Kidney (tissue), 13 donors: ENCODE measurements at regions not wholly inside any gene's neighbourhood (a gene's known extent, or its start where the extent isn't known, plus 50 kb on each side); places are given as distances from the start of the nearest gene placed in this dataset.

ENCODE experiments used
- DNase-seq, 5 donors: peaks; one replicate each; pipeline ENCODE4 v3.0.0-alpha.2; 2013 to 2020
- FAIRE-seq: peaks from 2 replicates; lab custom pipeline; 2012; peaks lifted over from hg19 to GRCh38; lab: Jason Lieb, UNC
- H3K27ac ChIP-seq, 2 donors: one replicate each; pipeline ENCODE4 v1.7.0; 2013; ENCODE audit warnings: low read depth in 2 of 2, low read length in 2 of 2, inconsistent platforms in 1 of 2
- H3K27me3 ChIP-seq: one replicate; pipeline ENCODE4 v1.7.1; 2013; ENCODE audit warnings: low read length, inconsistent platforms; ENCODE audit not compliant: control insufficient read depth, insufficient read depth
- H3K36me3 ChIP-seq, 3 donors: one replicate each; pipeline versions ENCODE4 v1.7.0 to v1.7.1; 2013; ENCODE audit warnings: low read length in 3 of 3, control low read depth in 1 of 3, inconsistent platforms in 1 of 3; ENCODE audit not compliant: insufficient read depth in 3 of 3, control insufficient read depth in 2 of 3
- H3K4me1 ChIP-seq, 3 donors: one replicate each; pipeline versions ENCODE4 v1.7.0 to v1.7.1; 2013; ENCODE audit warnings: low read length in 3 of 3, inconsistent platforms in 1 of 3, low read depth in 1 of 3; ENCODE audit not compliant: control insufficient read depth in 2 of 3, insufficient read depth in 2 of 3
- H3K4me3 ChIP-seq, 3 donors: one replicate each; pipeline versions ENCODE4 v1.7.0 to v1.8.1; 2013; ENCODE audit warnings: low read length in 3 of 3, control low read depth in 1 of 3, inconsistent platforms in 1 of 3
- H3K9ac ChIP-seq, 3 donors: one replicate each; pipeline versions ENCODE4 v1.7.0 to v1.7.1; 2013; ENCODE audit warnings: low read length in 3 of 3, control low read depth in 1 of 3, inconsistent platforms in 1 of 3
- H3K9me3 ChIP-seq, 3 donors: one replicate each; pipeline versions ENCODE4 v1.7.0 to v1.7.1; 2013; ENCODE audit warnings: low read length in 3 of 3, control low read depth in 1 of 3, inconsistent platforms in 1 of 3; ENCODE audit not compliant: control insufficient read depth in 2 of 3, insufficient read depth in 1 of 3
- CTCF ChIP-seq: IDR thresholded peaks from 3 replicates; pipeline ENCODE4 v1.5.1; 2012; ENCODE audit warnings: mild to moderate bottlenecking, moderate library complexity, borderline replicate concordance; ENCODE audit not compliant: insufficient read depth; ENCODE audit errors: extremely low read depth
- intact Hi-C: fragments of 100-400 bp; cut with DNase I; formaldehyde crosslinking; loops from one replicate; pipeline ENCODE4 v1.11.1; 2022
- donor health status: control.
- donor health status: control.
- donor health status: control.
- donor health status: control.
- donor health status: control.
- donor health status: DM: yes; HTN: yes; CAD: no.
- donor health status: Normal renal cell carcinoma (clear cell type).

DNA sequence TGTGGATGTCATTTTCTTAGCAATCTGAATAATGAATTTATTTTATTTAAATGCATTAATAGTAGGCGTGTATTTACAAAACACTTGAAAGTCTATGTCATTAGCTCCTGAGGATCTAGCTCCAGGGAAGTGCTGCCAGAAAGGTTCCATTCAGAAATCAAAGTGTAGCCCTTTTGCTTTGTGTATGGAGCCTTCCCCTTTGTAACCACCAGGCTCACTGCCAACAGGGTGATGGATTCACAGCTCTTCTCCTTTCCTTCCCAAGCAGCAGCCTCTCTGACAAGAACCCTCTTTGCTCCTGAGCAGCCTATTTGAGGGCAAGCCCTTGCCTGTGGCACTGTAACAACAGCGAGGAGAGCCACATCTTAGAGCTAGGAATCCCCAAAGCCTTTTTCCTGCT is 286.0 kb upstream of the RASGEF1B start:
- H3K27me3 ChIP-seq = no peaks in the 10 kb centered on the region
- no peak overlapping the region for H3K27ac ChIP-seq
- intact Hi-C loops = no loop called here
- no peaks in the 10 kb centered on the region for H3K4me1 ChIP-seq
- no peak for DNase-seq
- no peaks in the 10 kb centered on the region for H3K36me3 ChIP-seq
- TF ChIP-seq CTCF = no peak
- H3K9ac ChIP-seq = no peak overlapping the region
- H3K4me3 ChIP-seq = no peak overlapping the region
- no peaks in the 10 kb centered on the region for H3K9me3 ChIP-seq
- FAIRE-seq = no peak

- H3K4me1 ChIP-seq = no peaks in the 10 kb centered on the region
- no peak for FAIRE-seq
- intact Hi-C loops = no loop called here
- H3K36me3 ChIP-seq = no peaks in the 10 kb centered on the region
- no peaks in the 10 kb centered on the region for H3K27me3 ChIP-seq
- no peak for TF ChIP-seq CTCF
- H3K9ac ChIP-seq = no peak overlapping the region
- DNase-seq = no peak
- no peak overlapping the region for H3K4me3 ChIP-seq
- no peaks in the 10 kb centered on the region for H3K9me3 ChIP-seq
- no peak overlapping the region for H3K27ac ChIP-seq
Observed at GRCh38 chr4:81756973-81757372, 285.3 kb upstream of the RASGEF1B start.

DNA sequence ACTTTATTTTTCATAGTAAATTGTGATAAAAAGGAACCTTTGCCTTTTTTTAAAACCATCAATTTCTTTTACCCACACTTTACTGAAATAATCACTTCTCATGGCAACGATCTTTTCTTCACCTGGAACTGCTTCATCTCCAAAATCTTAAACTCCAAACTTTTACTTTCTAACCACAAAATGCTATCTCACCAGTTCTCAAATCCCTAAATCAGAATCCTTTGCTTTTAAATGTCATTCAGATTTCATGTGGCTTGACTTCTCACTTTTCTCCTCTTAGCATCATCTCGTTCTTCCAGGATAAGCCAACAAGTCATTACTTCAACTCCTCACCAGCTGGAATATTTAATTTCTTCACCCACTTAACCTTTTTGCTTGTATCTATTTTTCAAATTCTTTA is 284.3 kb upstream of the RASGEF1B start:
- DNase-seq (no peak), FAIRE-seq (no peak)
- no peak for TF ChIP-seq CTCF
- no peak overlapping the region for H3K9ac ChIP-seq
- H3K36me3 ChIP-seq = no peaks in the 10 kb centered on the region
- H3K4me1 ChIP-seq = no peaks in the 10 kb centered on the region
- intact Hi-C loops = no loop called here
- no peaks in the 10 kb centered on the region for H3K9me3 ChIP-seq
- H3K4me3 ChIP-seq = no peak overlapping the region
- H3K27me3 ChIP-seq = no peaks in the 10 kb centered on the region
- H3K27ac ChIP-seq = no peak overlapping the region

DNA sequence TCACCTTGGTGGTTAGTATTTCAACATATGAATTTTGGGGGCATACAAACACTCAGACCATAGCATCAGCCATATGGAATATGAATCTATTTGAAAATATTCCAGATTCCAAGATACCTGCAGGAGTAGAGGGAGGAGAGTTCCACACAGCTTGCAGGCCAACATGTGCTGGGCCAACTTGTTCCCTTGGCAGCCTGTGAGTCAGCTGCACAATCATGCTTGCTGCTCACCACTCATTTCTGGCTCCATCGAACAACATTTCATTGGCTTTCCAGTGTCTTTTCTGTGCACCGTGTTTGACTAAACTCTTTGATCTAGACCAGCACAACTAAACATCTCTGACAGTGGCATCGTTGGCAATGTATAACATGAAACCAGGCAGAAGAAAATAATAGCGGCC is 282.5 kb upstream of the RASGEF1B start:
- TF ChIP-seq CTCF = no peak
- no peak for FAIRE-seq
- Histone ChIP-seq H3K4me1 (no peaks in the 10 kb centered on the region), H3K27me3 (no peaks in the 10 kb centered on the region), H3K36me3 (no peaks in the 10 kb centered on the region), H3K4me3 (no peak overlapping the region), H3K27ac (no peak overlapping the region), H3K9me3 (no peaks in the 10 kb centered on the region), H3K9ac (no peak overlapping the region)
- DNase-seq = no peak
- intact Hi-C loops = no loop called here
